ENCODE measurements at regions not wholly inside any gene's neighbourhood (a gene's known extent, or its start where the extent isn't known, plus 50 kb on each side); places are given as distances from the start of the nearest gene placed in this dataset.
"Not testable (repeated sequence)": the region's sequence is repeated elsewhere in the genome, so short reads cannot be mapped to it uniquely, and the experiment has no call there.

GRCh38 chr11:93032580-93032979 is 63.1 kb downstream of the MTNR1B start:
- Histone ChIP-seq H3K27ac (no peak overlapping the region), H3K4me3 (no peak overlapping the region), H3K4me1 (replicated peaks in 1 of 2) (no peaks in the 10 kb centered on the region)
- in situ Hi-C loops (cut with MboI; ENCODE audit: low pct_unique_long_range_greater_than_20kb in 2 of 9, low sequenced_read_pairs in 9 of 9, unreplicated experiment in 9 of 9) = no loop called here
- no peak for ATAC-seq (replicated peaks in 6 of 8)
- 67 to 90% (median 76%) methylated on average over 1 to 2 of the region's 2 CpGs; no CpG with 5 or more reads in 6 of the 10 experiments for WGBS, 10 experiments

GRCh38 chr11:93033093-93033492 is 63.6 kb downstream of the MTNR1B start:
- Histone ChIP-seq H3K4me1 (replicated peaks in 1 of 2) (no peaks in the 10 kb centered on the region), H3K27ac (no peak overlapping the region), H3K4me3 (no peak overlapping the region)
- in situ Hi-C loops (cut with MboI; ENCODE audit: low pct_unique_long_range_greater_than_20kb in 2 of 9, low sequenced_read_pairs in 9 of 9, unreplicated experiment in 9 of 9) = no loop called here
- no peak for ATAC-seq (replicated peaks in 6 of 8)
- 40 to 100% (median 94%) methylated on average over 1 of the region's 1 CpG; no CpG with 5 or more reads in 6 of the 10 experiments for WGBS, 10 experiments

GRCh38 chr11:93034031-93034722 is 64.7 kb downstream of the MTNR1B start:
- no peak overlapping the region for H3K4me3 ChIP-seq
- peak in 4 of 8 experiments; percentile 36 to 95 (median 76) for ATAC-seq (replicated peaks in 6 of 8)
- H3K27ac ChIP-seq = no peak overlapping the region
- no peaks in the 10 kb centered on the region for H3K4me1 ChIP-seq (replicated peaks in 1 of 2)
- in situ Hi-C loops (cut with MboI; ENCODE audit: low pct_unique_long_range_greater_than_20kb in 2 of 9, low sequenced_read_pairs in 9 of 9, unreplicated experiment in 9 of 9) = no loop called here
- WGBS, 10 experiments = 25 to 100% (median 68%) methylated on average over 1 to 3 of the region's 3 CpGs

- in situ Hi-C loops (cut with MboI; ENCODE audit: low pct_unique_long_range_greater_than_20kb in 2 of 9, low sequenced_read_pairs in 9 of 9, unreplicated experiment in 9 of 9) = no loop called here
- ATAC-seq (replicated peaks in 6 of 8) = peak in 2 of 8 experiments; percentile 28 to 51
- no peak overlapping the region for H3K4me3 ChIP-seq
- no peaks in the 10 kb centered on the region for H3K4me1 ChIP-seq (replicated peaks in 1 of 2)
- H3K27ac ChIP-seq = no peak overlapping the region
- WGBS, 10 experiments = no CpG with 5 or more reads among the region's 1 CpG
These were observed 65.2 kb downstream of the MTNR1B start for GRCh38 chr11:93034723-93035039.

- H3K4me1 ChIP-seq (replicated peaks in 1 of 2) = no peaks in the 10 kb centered on the region
- H3K27ac ChIP-seq = no peak overlapping the region
- no peak overlapping the region for H3K4me3 ChIP-seq
- in situ Hi-C loops (cut with MboI; ENCODE audit: low pct_unique_long_range_greater_than_20kb in 2 of 9, low sequenced_read_pairs in 9 of 9, unreplicated experiment in 9 of 9) = no loop called here
- ATAC-seq (replicated peaks in 6 of 8) = no peak
- WGBS, 10 experiments = 0 to 100% (median 63%) methylated on average over 2 of the region's 2 CpGs
These were observed 69.1 kb downstream of the MTNR1B start for GRCh38 chr11:93038521-93038920.

GRCh38 chr11:93039531-93040240 is 70.2 kb downstream of the MTNR1B start:
- WGBS, 10 experiments = 53 to 100% (median 88%) methylated on average over 1 to 2 of the region's 2 CpGs; no CpG with 5 or more reads in 2 of the 10 experiments
- in situ Hi-C loops (cut with MboI; ENCODE audit: low pct_unique_long_range_greater_than_20kb in 2 of 9, low sequenced_read_pairs in 9 of 9, unreplicated experiment in 9 of 9) = no loop called here
- no peak overlapping the region for H3K4me3 ChIP-seq
- H3K27ac ChIP-seq = no peak overlapping the region
- ATAC-seq (replicated peaks in 6 of 8) = peak in 2 of 8 experiments; percentile 94 to 95
- H3K4me1 ChIP-seq (replicated peaks in 1 of 2) = no peaks in the 10 kb centered on the region

GRCh38 chr11:93041682-93042081 is 72.2 kb downstream of the MTNR1B start:
- Histone ChIP-seq H3K4me3 (no peak overlapping the region), H3K4me1 (replicated peaks in 1 of 2) (no peaks in the 10 kb centered on the region), H3K27ac (no peak overlapping the region)
- in situ Hi-C loops (cut with MboI; ENCODE audit: low pct_unique_long_range_greater_than_20kb in 2 of 9, low sequenced_read_pairs in 9 of 9, unreplicated experiment in 9 of 9) = no loop called here
- no peak for ATAC-seq (replicated peaks in 6 of 8)

- in situ Hi-C loops (cut with MboI; ENCODE audit: low pct_unique_long_range_greater_than_20kb in 2 of 9, low sequenced_read_pairs in 9 of 9, unreplicated experiment in 9 of 9); ATAC-seq (replicated peaks in 6 of 8); H3K4me3 ChIP-seq; H3K4me1 ChIP-seq (replicated peaks in 1 of 2); H3K27ac ChIP-seq: not testable (repeated sequence)
- WGBS, 10 experiments = no CpG with 5 or more reads among the region's 7 CpGs
These were observed 73.7 kb downstream of the MTNR1B start for GRCh38 chr11:93043186-93043585.

- H3K4me1 ChIP-seq (replicated peaks in 1 of 2) = peaks cover 0 to 6% of the 10 kb centered on the region in 2 donors
- 17 to 80% (median 38%) methylated on average over 1 of the region's 1 CpG; no CpG with 5 or more reads in 1 of the 10 experiments for WGBS, 10 experiments
- in situ Hi-C loops (cut with MboI; ENCODE audit: low pct_unique_long_range_greater_than_20kb in 2 of 9, low sequenced_read_pairs in 9 of 9, unreplicated experiment in 9 of 9) = no loop called here
- ATAC-seq (replicated peaks in 6 of 8) = no peak
- H3K27ac ChIP-seq = no peak overlapping the region
- no peak overlapping the region for H3K4me3 ChIP-seq
These were observed 80.3 kb downstream of the MTNR1B start for GRCh38 chr11:93049740-93050139.

- no peak overlapping the region for H3K27ac ChIP-seq
- 17 to 94% (median 80%) methylated on average over 1 to 2 of the region's 2 CpGs; no CpG with 5 or more reads in 4 of the 10 experiments for WGBS, 10 experiments
- peak in 1 of 8 experiments; percentile 80 for ATAC-seq (replicated peaks in 6 of 8)
- H3K4me3 ChIP-seq = no peak overlapping the region
- in situ Hi-C loops (cut with MboI; ENCODE audit: low pct_unique_long_range_greater_than_20kb in 2 of 9, low sequenced_read_pairs in 9 of 9, unreplicated experiment in 9 of 9) = no loop called here
- peaks cover 0 to 6% of the 10 kb centered on the region in 2 donors for H3K4me1 ChIP-seq (replicated peaks in 1 of 2)
These were observed 81.7 kb downstream of the MTNR1B start for GRCh38 chr11:93051186-93051585.

GRCh38 chr11:93053864-93054263 is 84.4 kb downstream of the MTNR1B start:
- 0 to 100% (median 96%) methylated on average over 1 to 2 of the region's 2 CpGs; no CpG with 5 or more reads in 4 of the 10 experiments for WGBS, 10 experiments
- no peak overlapping the region for H3K4me3 ChIP-seq

GRCh38 chr11:93054279-93054678 is 84.8 kb downstream of the MTNR1B start:
- no peak for ATAC-seq (replicated peaks in 6 of 8)
- Histone ChIP-seq H3K27ac (no peak overlapping the region), H3K4me3 (no peak overlapping the region), H3K4me1 (replicated peaks in 1 of 2) (peaks cover 5 to 6% of the 10 kb centered on the region in 2 donors)
- WGBS, 10 experiments = 9 to 100% (median 95%) methylated on average over 1 to 4 of the region's 4 CpGs; no CpG with 5 or more reads in 2 of the 10 experiments
- in situ Hi-C loops (cut with MboI; ENCODE audit: low pct_unique_long_range_greater_than_20kb in 2 of 9, low sequenced_read_pairs in 9 of 9, unreplicated experiment in 9 of 9) = no loop called here

More at GRCh38 chr11:93053864-93054263, 84.4 kb downstream of the MTNR1B start:
- no peak overlapping the region for H3K27ac ChIP-seq
- H3K4me1 ChIP-seq (replicated peaks in 1 of 2) = peaks cover 5 to 6% of the 10 kb centered on the region in 2 donors
- no peak for ATAC-seq (replicated peaks in 6 of 8)
- in situ Hi-C loops (cut with MboI; ENCODE audit: low pct_unique_long_range_greater_than_20kb in 2 of 9, low sequenced_read_pairs in 9 of 9, unreplicated experiment in 9 of 9) = no loop called here

GRCh38 chr11:93054881-93055280 is 85.4 kb downstream of the MTNR1B start:
- Histone ChIP-seq H3K27ac (no peak overlapping the region), H3K4me1 (replicated peaks in 1 of 2) (peaks cover 5 to 6% of the 10 kb centered on the region in 2 donors), H3K4me3 (no peak overlapping the region)
- ATAC-seq (replicated peaks in 6 of 8) = peak in 7 of 8 experiments; percentile 87 to 98 (median 91)
- WGBS, 10 experiments = 0 to 89% (median 62%) methylated on average over 1 to 2 of the region's 2 CpGs; no CpG with 5 or more reads in 1 of the 10 experiments
- in situ Hi-C loops (cut with MboI; ENCODE audit: low pct_unique_long_range_greater_than_20kb in 2 of 9, low sequenced_read_pairs in 9 of 9, unreplicated experiment in 9 of 9) = no loop called here
